ENCODE measurements at regions not wholly inside any gene's neighbourhood (a gene's known extent, or its start where the extent isn't known, plus 50 kb on each side); places are given as distances from the start of the nearest gene placed in this dataset.
"Not testable (repeated sequence)": the region's sequence is repeated elsewhere in the genome, so short reads cannot be mapped to it uniquely, and the experiment has no call there.

- DNase-seq, result no peak
Observed at GRCh38 chr4:120636120-120636630, 286.4 kb downstream of the PRDM5 start.

- DNase-seq, result no peak
Observed at GRCh38 chr4:120633810-120634209, 288.7 kb downstream of the PRDM5 start.

- no peak for DNase-seq
Observed at GRCh38 chr4:120630427-120630826, 292.1 kb downstream of the PRDM5 start.

GRCh38 chr4:120629546-120630108 is 292.9 kb downstream of the PRDM5 start:
- DNase-seq, result no peak

GRCh38 chr4:120622601-120623000 is 299.9 kb downstream of the PRDM5 start:
- no peak for DNase-seq

GRCh38 chr4:120617171-120617570 is 305.4 kb downstream of the PRDM5 start:
- no peak for DNase-seq

- DNase-seq, result no peak
Observed at GRCh38 chr4:120616041-120616440, 306.5 kb downstream of the PRDM5 start.

- DNase-seq, result no peak
Observed at GRCh38 chr4:120613778-120614177, 308.7 kb downstream of the PRDM5 start.

- DNase-seq, result no peak
Observed at GRCh38 chr4:120611092-120611491, 311.4 kb downstream of the PRDM5 start.

GRCh38 chr4:120591038-120591437 is 331.5 kb downstream of the PRDM5 start:
- no peak for DNase-seq

GRCh38 chr4:120589787-120590186 is 332.7 kb downstream of the PRDM5 start:
- no peak for DNase-seq

GRCh38 chr4:120568731-120569130 is 353.8 kb downstream of the PRDM5 start:
- no peak for DNase-seq

- no peak for DNase-seq
Observed at GRCh38 chr4:120561648-120562047, 360.9 kb downstream of the PRDM5 start.

GRCh38 chr4:120557372-120557771 is 365.2 kb downstream of the PRDM5 start:
- no peak for DNase-seq

- no peak for DNase-seq
Observed at GRCh38 chr4:120555058-120555457, 367.5 kb downstream of the PRDM5 start.

GRCh38 chr4:120554086-120554485 is 368.4 kb downstream of the PRDM5 start:
- no peak for DNase-seq

- not testable (repeated sequence) for DNase-seq
Observed at GRCh38 chr4:120550624-120551220, 371.8 kb downstream of the PRDM5 start.

GRCh38 chr4:120549011-120549570 is 373.4 kb downstream of the PRDM5 start:
- no peak for DNase-seq

GRCh38 chr4:120545391-120545790 is 377.1 kb downstream of the PRDM5 start:
- no peak for DNase-seq

GRCh38 chr4:120544838-120545237 is 377.7 kb downstream of the PRDM5 start:
- DNase-seq, result no peak

GRCh38 chr4:120540625-120541024 is 381.9 kb downstream of the PRDM5 start:
- DNase-seq, result no peak

- DNase-seq, result no peak
Observed at GRCh38 chr4:120536884-120537283, 385.6 kb downstream of the PRDM5 start.

- no peak for DNase-seq
Observed at GRCh38 chr4:120528428-120528827, 394.1 kb downstream of the PRDM5 start.

- no peak for DNase-seq
Observed at GRCh38 chr4:120526033-120526432, 396.5 kb downstream of the PRDM5 start.

- no peak for DNase-seq
Observed at GRCh38 chr4:120525106-120525505, 397.4 kb downstream of the PRDM5 start.
